Upper lobe of left lung (tissue), 4 donors: ENCODE measurements at regions not wholly inside any gene's neighbourhood (a gene's known extent, or its start where the extent isn't known, plus 50 kb on each side); places are given as distances from the start of the nearest gene placed in this dataset.

Experiments
- POLR2A ChIP-seq, 4 donors: fragments of 450-650 bp; IDR thresholded peaks; one replicate each; pipeline ENCODE4 v1.5.1; 2016 to 2017; ENCODE audit warnings: antibody characterized with exemption in 4 of 4, mild to moderate bottlenecking in 2 of 4
- TF ChIP-seq, protein P1 (sequence below), 6 experiments: fragments of 450-650 bp in 4 of 6; fragments of 200-600 bp in 2 of 6; sonication (generic) in 2 of 6; IDR thresholded peaks; one replicate each; pipeline ENCODE4 v1.5.1; 2016 to 2019; ENCODE audit warnings: antibody characterized with exemption in 6 of 6

DNA sequence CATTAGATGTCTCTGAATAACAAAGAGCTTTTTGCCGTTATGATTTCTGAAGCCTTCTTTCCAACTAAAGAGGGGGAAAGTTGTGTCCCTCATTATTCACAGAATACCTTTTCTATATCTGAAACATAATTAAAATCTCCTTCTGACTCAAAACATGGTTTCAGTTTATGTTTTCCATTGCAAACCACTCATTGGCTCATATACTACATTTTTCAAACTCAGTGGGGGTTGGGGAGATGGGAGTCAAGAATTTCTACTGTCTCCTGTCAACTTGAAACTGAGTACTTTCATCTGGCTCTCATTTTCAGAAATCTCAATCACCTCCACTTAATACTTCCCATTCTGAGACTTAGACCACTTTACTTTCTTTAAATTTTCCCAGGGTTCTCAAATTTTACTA, 1839.5 kb upstream of the PCDH10 start:
- TF ChIP-seq, protein P1, sequence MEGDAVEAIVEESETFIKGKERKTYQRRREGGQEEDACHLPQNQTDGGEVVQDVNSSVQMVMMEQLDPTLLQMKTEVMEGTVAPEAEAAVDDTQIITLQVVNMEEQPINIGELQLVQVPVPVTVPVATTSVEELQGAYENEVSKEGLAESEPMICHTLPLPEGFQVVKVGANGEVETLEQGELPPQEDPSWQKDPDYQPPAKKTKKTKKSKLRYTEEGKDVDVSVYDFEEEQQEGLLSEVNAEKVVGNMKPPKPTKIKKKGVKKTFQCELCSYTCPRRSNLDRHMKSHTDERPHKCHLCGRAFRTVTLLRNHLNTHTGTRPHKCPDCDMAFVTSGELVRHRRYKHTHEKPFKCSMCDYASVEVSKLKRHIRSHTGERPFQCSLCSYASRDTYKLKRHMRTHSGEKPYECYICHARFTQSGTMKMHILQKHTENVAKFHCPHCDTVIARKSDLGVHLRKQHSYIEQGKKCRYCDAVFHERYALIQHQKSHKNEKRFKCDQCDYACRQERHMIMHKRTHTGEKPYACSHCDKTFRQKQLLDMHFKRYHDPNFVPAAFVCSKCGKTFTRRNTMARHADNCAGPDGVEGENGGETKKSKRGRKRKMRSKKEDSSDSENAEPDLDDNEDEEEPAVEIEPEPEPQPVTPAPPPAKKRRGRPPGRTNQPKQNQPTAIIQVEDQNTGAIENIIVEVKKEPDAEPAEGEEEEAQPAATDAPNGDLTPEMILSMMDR (IDR thresholded peaks at IDR 0.05) = no peak
- no peak for TF ChIP-seq POLR2A (IDR thresholded peaks at IDR 0.05)
